Fibroblast of peridontal ligament (primary cell): ENCODE measurements at regions not wholly inside any gene's neighbourhood (a gene's known extent, or its start where the extent isn't known, plus 50 kb on each side); places are given as distances from the start of the nearest gene placed in this dataset.
A peak's percentile ranks its signal among the peaks of the same experiment; 100 is the strongest.
"Not testable (repeated sequence)": the region's sequence is repeated elsewhere in the genome, so short reads cannot be mapped to it uniquely, and the experiment has no call there.

Experiments used
- DNase-seq: peaks from one replicate; pipeline ENCODE4 v3.0.0-alpha.2; 2010; ENCODE audit errors: extremely low read depth

DNA sequence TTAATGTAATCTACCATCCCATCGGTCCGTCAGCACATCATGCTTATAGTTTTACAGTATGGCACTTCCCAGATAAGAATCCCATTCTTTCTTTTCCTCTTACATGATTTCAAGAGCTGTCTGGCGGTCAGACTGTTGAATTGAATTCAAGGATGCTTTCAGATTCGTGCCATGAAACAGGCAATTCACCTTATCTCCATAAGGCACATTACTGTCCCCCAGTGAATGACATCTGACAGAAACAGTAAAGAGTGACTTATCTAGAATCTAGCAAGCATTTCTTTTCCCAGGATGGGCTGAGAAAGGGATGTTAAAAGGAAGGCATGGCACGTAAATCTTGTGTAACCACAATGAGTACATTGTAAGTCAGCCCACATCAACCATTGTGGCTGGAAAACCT is 61.1 kb upstream of the SEM1 start:
- no peak for DNase-seq

DNA sequence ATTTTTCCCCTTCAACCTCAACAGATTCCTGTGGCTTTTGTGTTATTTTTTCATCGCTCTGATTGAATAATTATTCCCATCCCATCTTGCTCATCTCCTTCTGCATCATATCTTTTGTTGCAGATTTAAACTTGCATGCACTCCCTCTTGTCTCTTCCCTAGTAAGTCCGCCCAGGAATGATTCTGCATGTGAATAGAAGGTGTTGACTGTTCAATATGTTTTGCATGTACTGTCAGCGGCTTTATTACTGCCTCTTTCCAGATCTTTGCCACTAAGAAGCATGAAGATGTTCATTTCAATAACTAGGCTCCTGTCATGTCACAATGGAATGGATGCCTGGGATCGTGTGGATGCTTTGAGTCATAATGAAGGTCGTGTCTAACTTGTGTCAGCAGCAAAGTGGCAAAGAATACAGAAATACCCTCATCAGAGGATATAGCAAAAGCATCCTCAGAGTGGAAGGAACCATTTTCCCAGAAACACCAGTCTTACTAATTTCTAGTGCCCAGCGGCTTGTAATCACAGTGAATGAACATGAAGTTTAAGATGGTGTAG is 62.6 kb upstream of the SEM1 start:
- no peak for DNase-seq

DNA sequence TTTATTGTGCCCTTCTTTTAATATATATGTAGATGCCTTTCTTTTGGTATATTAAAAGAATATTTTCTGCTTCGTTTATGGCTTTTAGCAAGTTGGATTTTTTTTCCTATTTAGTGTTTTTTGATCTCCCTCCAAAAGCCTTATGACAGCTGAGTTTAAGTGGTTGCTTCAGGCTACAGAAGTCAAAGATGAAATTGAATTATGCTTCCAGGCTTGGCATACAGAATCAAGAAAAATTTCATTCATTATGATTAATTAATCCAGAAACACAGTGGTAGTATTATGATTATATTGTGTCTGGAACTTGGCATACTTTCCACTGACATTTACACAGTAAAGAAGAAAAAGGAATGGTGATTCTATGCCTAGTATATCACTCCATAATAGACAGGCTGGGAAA is 63.8 kb upstream of the SEM1 start:
- no peak for DNase-seq

DNA sequence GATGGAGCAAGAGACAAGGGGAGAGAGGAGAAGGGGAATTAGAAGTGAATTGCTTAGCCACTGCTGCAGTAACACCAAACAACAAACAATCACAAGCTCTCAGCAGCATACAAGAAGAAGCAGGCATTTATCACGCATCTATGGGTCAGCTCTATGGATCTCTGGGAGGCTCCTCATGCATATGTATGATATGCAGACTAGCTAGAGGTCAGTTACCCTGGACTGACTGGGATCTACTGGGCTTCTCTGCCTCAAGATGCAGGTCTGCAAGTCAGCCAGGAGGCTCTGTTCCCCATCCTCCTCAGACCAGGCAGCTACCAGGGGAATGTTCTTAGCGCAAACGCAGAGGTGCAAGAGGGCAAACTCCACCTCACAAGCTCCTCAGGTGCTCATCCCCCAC is 64.7 kb upstream of the SEM1 start:
- no peak for DNase-seq

DNA sequence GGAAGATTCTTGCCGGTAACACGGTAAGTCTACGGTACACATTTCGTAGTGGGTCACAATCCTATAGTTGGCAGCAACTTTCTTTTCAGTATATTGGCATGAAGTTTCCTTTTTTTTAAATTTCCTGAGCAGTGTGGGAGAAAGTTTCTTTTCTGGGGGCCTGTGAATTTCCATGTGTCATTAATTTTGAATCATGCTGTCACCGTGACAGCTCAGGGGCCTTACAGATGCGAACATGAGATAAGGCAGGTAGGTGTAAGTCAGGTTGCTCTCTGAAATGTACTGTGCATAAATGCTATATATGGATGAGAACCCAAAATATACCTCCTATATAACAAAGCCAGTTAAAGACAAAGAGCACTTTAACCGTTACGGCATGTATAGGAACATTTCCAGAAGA is 65.4 kb upstream of the SEM1 start:
- no peak for DNase-seq

DNA sequence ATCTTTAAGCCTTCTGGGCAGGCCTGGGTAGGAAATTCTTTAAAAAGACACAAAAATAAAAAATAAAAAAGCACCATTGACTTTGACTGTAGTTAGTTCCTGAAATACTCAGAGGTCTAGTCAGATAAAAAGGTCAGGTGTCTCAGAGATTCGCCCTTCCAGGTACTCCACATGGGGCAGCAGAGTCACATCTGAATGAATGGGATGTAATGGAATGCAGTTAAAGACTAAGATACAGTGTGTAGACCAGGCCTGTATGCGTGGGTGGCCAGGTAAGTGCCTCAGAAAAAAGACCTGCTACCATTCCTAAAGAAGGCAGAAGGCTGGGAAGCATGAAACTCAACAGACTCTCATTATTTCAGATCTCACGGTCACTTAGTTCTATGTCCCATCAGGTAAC is 68.6 kb upstream of the SEM1 start:
- DNase-seq: no peak

DNA sequence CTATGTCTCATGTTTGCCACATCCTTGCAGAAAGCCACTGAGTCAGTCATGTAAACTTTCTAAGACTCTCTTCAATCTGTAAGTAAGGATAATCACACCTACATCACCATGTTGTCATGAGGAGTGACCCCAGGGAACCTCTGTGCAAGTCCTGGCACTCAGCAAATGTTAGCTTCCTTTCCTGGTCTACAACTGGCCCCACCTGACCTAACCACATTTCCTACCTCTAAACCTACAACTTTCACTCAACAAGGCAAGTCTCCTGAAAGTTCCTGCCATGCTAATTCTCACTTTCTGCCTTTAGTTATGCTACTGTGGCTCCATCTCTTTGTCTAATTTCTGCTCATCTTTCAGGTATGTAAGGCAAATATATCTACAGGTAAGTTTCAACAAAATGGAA is 72.3 kb upstream of the SEM1 start:
- no peak for DNase-seq

DNA sequence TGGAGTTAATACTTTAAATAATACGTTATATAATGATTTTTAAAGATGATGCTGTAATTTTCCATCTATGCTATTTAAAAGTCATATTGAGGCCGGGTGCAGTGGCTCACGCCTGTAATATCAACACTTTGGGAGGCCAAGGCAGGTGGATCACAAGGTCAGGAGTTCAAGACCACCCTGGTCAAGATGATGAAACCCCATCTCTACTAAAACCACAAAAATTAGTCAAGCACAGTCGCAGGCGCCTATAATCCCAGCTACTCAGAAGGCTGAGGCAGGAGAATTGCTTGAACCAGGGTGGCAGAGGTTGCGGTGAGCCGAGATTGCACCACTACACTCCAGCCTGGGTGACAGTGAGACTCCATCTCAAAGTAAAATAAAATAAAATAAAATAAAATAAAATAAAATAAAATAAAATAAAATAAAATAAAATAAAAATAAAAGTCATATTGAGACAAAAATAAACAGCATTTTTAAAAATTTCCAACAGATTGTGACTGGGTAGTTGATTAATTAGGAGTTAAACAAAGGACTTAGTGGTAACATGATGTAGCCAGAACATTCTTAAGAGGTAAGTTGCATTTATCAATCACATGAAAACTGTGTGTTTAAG is 73.1 kb upstream of the SEM1 start:
- DNase-seq: not testable (repeated sequence)

DNA sequence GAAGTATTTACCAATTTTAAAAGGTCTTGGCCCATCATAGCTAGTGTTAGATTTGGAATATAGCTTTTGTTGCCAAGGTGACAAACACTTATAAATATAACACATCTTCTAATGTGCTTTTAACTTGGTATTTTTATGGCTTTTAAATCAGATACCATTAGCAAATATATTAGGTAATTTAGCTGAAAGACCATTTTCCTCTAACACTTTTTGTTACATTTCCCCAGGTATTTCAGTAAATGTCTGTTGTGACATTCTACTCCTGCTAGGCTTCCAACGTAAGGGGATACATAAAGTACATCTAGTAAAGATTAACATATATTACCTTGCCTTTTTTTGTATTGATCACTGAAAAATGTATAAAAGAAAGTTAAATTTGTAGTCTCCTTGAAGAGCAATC is 75.0 kb upstream of the SEM1 start:
- DNase-seq: no peak

DNA sequence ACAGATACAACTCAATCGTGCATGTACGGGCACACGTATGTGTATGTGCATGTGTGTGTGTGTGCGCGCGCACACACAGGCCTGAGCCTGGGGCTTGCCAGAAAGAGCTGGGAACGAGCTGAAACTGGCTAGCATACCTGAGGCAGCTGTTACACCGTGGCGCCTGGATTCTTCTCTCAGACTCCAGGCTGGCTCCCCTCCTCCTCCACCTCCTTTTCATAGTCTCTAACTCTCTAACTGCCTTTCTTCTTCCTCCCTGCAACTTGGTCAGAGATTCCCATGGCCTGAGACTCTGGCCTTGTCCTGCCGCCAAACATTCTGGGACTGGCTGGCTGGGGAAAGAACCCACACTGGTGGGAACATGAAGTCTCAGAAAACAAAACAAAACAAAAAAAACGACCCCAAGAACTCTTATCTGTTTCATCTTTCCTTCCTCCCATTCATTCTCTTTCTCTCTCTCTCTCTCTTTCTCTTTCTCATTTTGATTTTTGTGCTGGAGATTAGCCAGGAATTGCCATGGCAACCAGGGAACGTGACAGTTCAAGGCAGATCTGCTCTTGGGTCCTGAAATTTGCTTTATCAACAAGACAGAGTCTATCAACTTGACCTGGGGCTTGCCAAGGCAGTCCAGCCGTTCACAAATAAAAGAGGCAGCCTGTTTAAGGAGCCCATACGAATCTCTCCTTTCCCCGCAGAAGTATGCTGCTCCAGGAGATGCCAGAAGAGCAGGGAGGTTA is 76.8 kb upstream of the SEM1 start:
- DNase-seq: peak; percentile 23

DNA sequence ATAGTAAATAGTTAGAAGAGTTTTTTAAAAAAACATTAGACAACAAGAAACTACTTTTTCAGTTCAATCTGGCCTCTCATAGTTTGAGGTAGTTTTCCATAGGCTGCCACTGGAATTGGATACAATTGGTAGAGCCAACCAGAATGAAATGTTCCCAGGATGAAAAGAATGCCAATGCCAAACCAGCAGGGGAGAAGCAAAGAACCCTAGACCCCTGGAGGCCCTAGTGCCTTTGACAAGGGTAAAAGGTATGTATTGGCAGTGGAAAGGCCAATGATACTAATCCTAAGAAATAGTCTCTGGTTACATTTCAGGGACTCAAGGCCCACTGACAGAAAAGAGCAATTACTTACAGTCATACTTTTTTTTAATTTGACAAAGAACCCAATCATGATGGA is 77.4 kb upstream of the SEM1 start:
- DNase-seq: no peak

DNA sequence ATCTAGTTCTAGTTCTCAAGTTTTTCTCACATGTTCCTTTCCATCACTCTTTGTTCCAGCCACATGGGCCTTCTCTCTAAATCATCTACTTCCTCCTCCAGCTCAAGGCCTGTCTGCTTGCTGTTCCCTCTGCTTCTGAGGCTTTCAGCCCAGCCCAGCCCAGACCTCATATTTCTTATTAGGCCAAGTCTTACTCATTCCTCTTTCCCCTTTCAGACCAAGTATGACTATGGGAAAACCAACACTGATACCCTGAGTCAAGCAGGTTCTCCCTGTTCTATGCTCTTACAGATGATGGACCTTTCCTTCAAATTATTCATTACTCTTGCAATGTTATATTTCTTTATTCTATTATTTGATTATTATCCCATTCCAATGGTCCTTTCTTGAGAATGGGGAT is 80.3 kb upstream of the SEM1 start:
- DNase-seq: no peak

DNA sequence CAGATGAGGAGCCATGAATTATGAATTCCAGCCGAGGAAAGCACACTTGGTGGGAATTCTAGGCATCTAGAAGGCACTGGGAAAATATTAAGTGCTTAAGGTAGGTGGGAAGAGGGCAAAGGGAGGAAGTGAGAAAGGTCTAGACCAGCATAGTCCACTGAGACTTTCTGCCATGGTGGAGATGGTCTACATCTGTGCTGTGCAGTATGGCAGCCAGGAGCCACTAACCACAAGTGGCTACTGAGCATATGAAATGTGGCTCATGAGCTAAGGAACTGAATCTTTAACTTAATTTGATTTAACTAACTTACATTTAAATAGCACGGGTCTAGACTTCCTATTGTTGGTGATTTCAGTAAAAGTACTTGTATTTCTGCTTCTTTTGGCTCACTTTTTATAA is 82.5 kb upstream of the SEM1 start:
- DNase-seq: no peak

DNA sequence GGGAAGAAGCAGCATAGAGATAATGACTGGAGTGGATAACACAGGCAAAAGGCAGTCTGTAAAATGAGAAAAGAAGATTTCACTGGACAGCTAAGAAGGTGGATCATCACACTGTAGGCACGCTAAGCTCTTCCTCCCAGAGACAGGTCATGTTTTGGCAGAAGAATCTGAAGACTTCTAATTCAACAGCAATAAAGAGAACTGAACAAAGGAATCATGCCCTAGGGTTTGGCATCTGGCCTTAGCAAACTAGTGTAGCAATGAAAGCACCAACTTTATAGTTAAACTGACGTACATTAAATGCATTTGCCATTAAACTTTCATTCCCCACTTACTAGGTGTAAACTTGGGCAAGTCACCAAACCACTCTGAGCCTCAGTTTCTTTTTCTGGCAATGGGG is 84.4 kb upstream of the SEM1 start:
- no peak for DNase-seq

DNA sequence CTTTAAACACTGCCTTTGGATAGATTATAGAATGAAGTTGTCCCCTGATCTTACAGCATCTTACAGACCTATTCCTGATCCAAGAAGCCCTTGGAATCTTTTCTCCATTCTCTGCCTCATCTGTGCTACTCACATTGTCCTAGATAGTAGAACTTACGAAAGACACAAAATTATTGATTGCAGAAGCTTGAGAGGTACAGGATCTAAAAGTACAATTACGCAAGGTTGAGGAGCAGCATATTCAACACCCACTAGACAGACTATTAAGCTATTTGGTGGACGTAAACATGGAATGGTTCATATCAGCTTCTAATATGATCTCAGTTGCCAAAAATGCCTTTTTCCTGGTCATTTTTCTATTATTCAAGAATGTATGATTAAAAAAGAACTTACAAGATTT is 90.5 kb upstream of the SEM1 start:
- DNase-seq: no peak

DNA sequence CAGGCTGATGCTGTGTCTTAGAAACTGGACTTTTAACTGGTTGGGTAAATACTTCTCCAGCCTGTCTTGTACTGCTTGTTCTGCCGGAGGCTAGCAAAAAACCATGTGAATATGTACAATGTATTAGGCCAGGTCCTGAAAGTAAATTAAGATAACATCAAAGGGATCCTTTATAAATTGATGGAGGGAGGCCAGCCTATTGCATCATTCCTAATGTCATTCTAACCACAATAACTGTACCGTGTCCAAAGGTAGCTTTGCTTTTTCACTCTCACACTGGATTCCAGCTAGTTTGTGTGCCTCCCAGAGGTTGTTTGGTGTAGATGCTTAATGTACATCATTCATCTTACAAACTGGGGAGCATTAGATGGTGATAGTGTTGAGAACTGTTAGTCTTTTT is 91.2 kb upstream of the SEM1 start:
- DNase-seq: no peak

DNA sequence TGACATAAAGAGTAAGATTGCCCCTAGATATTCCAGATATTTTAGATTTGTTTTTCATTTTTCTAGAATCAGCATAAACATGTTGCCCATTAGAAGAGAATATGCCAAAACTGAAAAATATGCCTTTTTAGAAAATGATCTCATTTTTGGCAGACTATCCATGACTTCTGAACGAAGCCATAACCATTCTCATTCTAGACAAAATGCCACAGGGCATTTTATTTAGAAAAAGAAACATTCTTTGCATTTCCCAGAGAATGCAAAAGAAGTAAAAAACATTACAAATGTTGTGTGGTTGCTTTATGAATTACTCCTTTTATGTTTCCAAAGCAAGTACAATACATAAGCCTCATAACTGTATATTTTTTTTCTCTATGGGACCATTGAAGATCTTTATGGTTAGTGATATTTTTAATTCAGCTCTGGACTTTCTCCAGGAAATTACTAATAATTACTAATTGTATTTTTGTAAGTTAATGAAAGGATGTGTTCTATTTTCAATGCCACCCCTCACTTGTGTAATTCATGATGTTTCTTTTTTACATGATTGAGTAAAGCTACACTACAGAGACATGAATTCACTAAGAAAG is 109.6 kb upstream of the SEM1 start:
- DNase-seq: no peak

DNA sequence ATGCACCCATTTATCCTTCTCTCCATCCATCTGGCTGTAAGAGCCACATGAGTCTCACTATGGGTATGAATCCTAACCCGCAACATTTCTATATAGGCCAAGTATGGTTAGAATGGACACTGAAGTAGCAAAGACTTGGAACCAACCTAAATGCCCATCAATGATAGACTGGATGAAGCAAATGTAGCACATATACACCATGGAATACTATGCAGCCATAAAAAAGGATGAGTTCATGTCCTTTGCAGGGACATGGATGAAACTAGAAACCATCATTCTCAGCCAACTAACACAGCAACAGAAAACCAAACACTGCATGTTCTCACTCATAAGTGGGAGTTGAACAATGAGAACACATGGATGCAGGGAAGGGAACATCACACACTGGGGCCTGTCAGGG is 111.5 kb upstream of the SEM1 start:
- DNase-seq: not testable (repeated sequence)

DNA sequence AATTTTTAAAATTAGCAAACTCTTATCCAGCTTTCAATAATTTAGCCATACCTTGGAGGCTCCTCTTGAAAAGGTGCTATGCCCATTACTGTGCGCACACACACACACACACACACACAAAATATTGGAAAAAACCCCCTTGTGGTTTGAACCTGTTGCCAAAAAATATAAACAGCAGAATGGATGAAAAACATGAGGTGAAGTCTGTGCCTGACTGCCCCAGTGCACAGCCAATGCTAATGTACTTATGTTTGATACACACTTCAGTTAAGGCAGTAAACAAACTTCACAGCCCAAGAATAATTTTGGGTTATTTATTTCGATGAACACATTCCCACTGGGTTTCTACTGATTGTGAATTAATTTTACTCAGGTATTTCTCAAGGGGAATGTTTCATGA is 113.2 kb upstream of the SEM1 start:
- DNase-seq: no peak

DNA sequence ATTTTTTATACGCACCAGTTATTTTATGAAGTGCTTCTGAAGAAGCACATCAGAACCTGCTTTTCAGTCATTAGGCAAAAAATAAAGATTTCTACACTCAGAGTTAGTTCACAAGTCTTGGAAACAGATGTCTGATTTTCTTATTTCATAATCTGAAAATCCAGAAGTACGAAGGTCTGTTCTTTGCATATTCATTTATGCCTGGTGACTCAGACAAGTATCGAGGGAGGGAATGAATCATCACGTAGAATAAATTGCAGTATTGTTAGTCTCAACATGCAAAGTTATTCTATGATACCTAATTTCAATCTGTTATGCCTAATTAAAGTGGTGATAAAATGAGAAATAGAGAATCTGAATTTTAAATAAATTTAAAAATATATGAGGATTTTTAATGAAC is 113.6 kb upstream of the SEM1 start:
- peak; percentile 93 for DNase-seq

DNA sequence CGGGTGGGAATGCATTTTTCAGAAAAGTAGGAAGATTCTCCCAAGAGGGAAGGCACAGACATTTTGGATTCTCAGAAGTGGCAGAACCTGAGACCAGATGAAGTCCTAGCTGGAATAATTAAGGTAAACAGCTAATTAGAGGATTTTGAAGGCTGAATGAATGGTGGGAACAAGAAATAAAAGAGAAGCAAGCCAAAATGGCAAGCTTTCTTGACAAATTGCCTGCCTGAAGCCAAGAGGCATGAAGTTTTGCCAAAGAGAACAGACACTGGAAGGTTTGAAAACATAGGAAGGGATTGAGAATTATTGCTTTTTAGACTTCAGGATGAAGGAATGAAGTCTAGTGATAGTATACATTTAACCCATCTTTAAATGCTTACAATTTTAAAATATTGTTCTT is 115.0 kb upstream of the SEM1 start:
- DNase-seq: no peak

DNA sequence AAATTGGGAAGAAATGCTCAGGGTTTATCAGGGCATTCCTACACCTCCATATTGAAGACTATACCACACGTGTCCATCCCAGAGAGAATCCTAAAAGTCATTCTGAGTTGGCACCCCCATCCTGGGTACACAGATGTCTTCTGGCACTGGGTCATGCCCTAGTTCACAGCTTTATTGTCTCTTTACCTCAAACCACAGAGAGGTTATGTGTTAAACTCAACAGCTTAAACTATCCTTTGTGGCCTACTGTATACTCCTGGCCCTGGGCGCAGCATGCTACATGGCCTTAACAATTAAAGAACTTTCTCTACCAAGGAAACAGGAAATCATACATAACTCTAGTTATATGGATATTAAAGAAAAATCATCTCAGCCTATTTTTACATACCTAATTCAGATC is 115.6 kb upstream of the SEM1 start:
- DNase-seq: no peak

DNA sequence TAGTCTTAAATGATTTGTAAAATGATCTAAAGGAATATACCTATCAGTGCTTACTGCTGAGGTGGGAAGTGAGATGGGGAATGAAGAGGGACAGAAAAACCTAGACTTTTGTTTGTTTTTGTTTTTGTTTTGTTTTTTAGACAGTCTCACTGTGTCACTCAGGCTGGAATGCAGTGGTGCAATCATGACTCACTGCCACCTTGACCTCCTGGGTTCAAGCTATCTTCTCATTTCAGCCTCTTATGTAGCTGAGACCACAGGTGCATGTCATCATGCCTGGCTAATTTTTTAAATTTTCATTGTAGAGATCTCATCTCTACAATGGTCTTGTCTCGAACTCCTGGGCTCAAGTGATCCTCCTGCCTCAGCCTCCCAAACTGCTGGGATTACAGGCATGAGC is 116.4 kb upstream of the SEM1 start:
- no peak for DNase-seq
